ENCODE measurements at regions not wholly inside any gene's neighbourhood (a gene's known extent, or its start where the extent isn't known, plus 50 kb on each side); places are given as distances from the start of the nearest gene placed in this dataset.

- Histone ChIP-seq H4K91ac (ENCODE audit: insufficient read depth, low read depth, low read length) (no peak overlapping the region), H2AFZ (replicated peaks; ENCODE audit: low read length, poor library complexity) (no peak overlapping the region), H3K4me1 (ENCODE audit: control insufficient read depth, insufficient read depth, low read length) (no peaks in the 10 kb centered on the region), H2AK9ac (replicated peaks; ENCODE audit: low read depth, low read length, poor library complexity) (no peak overlapping the region), H3K18ac (ENCODE audit: low read depth, low read length) (no peak overlapping the region), H2BK20ac (ENCODE audit: low read depth, low read length) (no peak overlapping the region), H3K56ac (ENCODE audit: extremely low read depth, insufficient read depth, low read length) (no peak overlapping the region), H2BK120ac (ENCODE audit: low read depth, low read length) (no peak overlapping the region), H2BK15ac (ENCODE audit: low read depth, low read length) (no peak overlapping the region), H3K4me3 (ENCODE audit: insufficient read depth, low read depth, low read length) (no peak overlapping the region), H3K4ac (ENCODE audit: low read depth, low read length) (no peak overlapping the region), H3K27me3 (ENCODE audit: control insufficient read depth, insufficient read depth, low read length) (peaks cover 11% of the 10 kb centered on the region), H3K14ac (replicated peaks; ENCODE audit: low read depth, low read length) (no peak overlapping the region), H3K9me1 (ENCODE audit: insufficient read depth, low read length) (no peaks in the 10 kb centered on the region), H3K79me1 (ENCODE audit: low read depth in 1 of 2, low read length in 2 of 2) (no peaks in the 10 kb centered on the region), H4K8ac (ENCODE audit: low read depth in 2 of 2, low read length in 2 of 2) (no peak overlapping the region), H3K27ac (ENCODE audit: insufficient read depth, low read length) (no peak overlapping the region), H4K5ac (ENCODE audit: low read depth, low read length) (no peak overlapping the region), H4K20me1 (ENCODE audit: insufficient read depth, low read length) (no peaks in the 10 kb centered on the region), H3K9me3 (ENCODE audit: control insufficient read depth, insufficient read depth, low read length) (no peaks in the 10 kb centered on the region), H3K9ac (ENCODE audit: low read depth, low read length) (no peak overlapping the region), H3K36me3 (ENCODE audit: control insufficient read depth, insufficient read depth, low read length) (no peaks in the 10 kb centered on the region), H2BK5ac (ENCODE audit: low read depth, low read length, poor library complexity, severe bottlenecking) (no peak overlapping the region), H3K23ac (ENCODE audit: low read depth, low read length) (no peak overlapping the region), H2AK5ac (ENCODE audit: low read depth, low read length) (no peak overlapping the region), H3K4me2 (ENCODE audit: low read depth, low read length) (no peak overlapping the region)
- DNase-seq (no peak), ATAC-seq (ENCODE audit: low read depth) (no peak)
- no CpG with 5 or more reads among the region's 4 CpGs for WGBS, 2 experiments (ENCODE audit: extremely low coverage in 2 of 2, insufficient read length in 1 of 2)
- dilution Hi-C loops (cut with HindIII; ENCODE audit: low sequenced_read_pairs, unreplicated experiment) (no loop called here), intact Hi-C loops (cut with micrococcal nuclease) (no loop called here), in situ Hi-C loops (cut with MboI; ENCODE audit: low sequenced_read_pairs) (no loop called here)
- no TSS peak for BruUV-seq (replicated peaks)
- POLR2A ChIA-PET (ENCODE audit: unreplicated experiment), result no interaction called here
- no peak for TF ChIP-seq RFX5 (IDR thresholded peaks at IDR 0.05; ENCODE audit: low read depth, low read length)
- TF ChIP-seq POLR2A (IDR thresholded peaks at IDR 0.05; ENCODE audit: low read depth, low read length), result no peak
- TF ChIP-seq MAZ (IDR thresholded peaks at IDR 0.05; ENCODE audit: borderline replicate concordance, low read depth, low read length), result no peak
- no peak for TF ChIP-seq CHD1 (IDR thresholded peaks at IDR 0.05; ENCODE audit: low read depth, low read length)
- TF ChIP-seq MXI1 (IDR thresholded peaks at IDR 0.05; ENCODE audit: borderline replicate concordance, low read depth, low read length), result no peak
- no peak for TF ChIP-seq ELK1 (IDR thresholded peaks at IDR 0.05; ENCODE audit: borderline replicate concordance, low read depth, low read length)
- CTCF ChIA-PET, result no interaction called here
Measured at GRCh38 chr3:44041726-44042125, 200.0 kb upstream of the TOPAZ1 start.

Data from IMR-90 (cell line).